Spleen (tissue), 4 donors: ENCODE measurements at regions not wholly inside any gene's neighbourhood (a gene's known extent, or its start where the extent isn't known, plus 50 kb on each side); places are given as distances from the start of the nearest gene placed in this dataset.

ENCODE experiments used
- small RNA-seq, 4 donors: library from RNA; depleted of rRNA; stranded (forward); fragments of <200 nt; gene quantifications; one replicate each; pipeline ENCODE3, GENCODE V24; 2016

Small RNA genes in the stretch of these regions (small RNA-seq; reads per million reads assigned to genes)
- 0 reads per million in 4 donors for gene RF00026
